ENCODE measurements at regions not wholly inside any gene's neighbourhood (a gene's known extent, or its start where the extent isn't known, plus 50 kb on each side); places are given as distances from the start of the nearest gene placed in this dataset.

- H3K4me3 ChIP-seq (ENCODE audit: low read length) = no peak overlapping the region
- DNase-seq (ENCODE audit: low read depth) = peak; percentile 4
- no peak for TF ChIP-seq CTCF (IDR thresholded peaks at IDR 0.05; ENCODE audit: insufficient read depth, low read depth, low read length, missing control alignments)
These were observed 329.8 kb upstream of the SEMA3D start for GRCh38 chr7:85516675-85517074.

GRCh38 chr7:85512790-85513189, 325.9 kb upstream of the SEMA3D start:
- no peak overlapping the region for H3K4me3 ChIP-seq (ENCODE audit: low read length)
- TF ChIP-seq CTCF (IDR thresholded peaks at IDR 0.05; ENCODE audit: insufficient read depth, low read depth, low read length, missing control alignments) = no peak
- DNase-seq (ENCODE audit: low read depth) = no peak

- no peak for TF ChIP-seq CTCF (IDR thresholded peaks at IDR 0.05; ENCODE audit: insufficient read depth, low read depth, low read length, missing control alignments)
- no peak overlapping the region for H3K4me3 ChIP-seq (ENCODE audit: low read length)
- DNase-seq (ENCODE audit: low read depth) = no peak
These were observed 323.4 kb upstream of the SEMA3D start for GRCh38 chr7:85510287-85510686.

- TF ChIP-seq CTCF (IDR thresholded peaks at IDR 0.05; ENCODE audit: insufficient read depth, low read depth, low read length, missing control alignments) = no peak
- no peak overlapping the region for H3K4me3 ChIP-seq (ENCODE audit: low read length)
- no peak for DNase-seq (ENCODE audit: low read depth)
These were observed 322.6 kb upstream of the SEMA3D start for GRCh38 chr7:85509476-85509875.

- no peak for TF ChIP-seq CTCF (IDR thresholded peaks at IDR 0.05; ENCODE audit: insufficient read depth, low read depth, low read length, missing control alignments)
- no peak overlapping the region for H3K4me3 ChIP-seq (ENCODE audit: low read length)
- DNase-seq (ENCODE audit: low read depth) = peak; percentile 34
These were observed 322.0 kb upstream of the SEMA3D start for GRCh38 chr7:85508642-85509410.

GRCh38 chr7:85498031-85498430, 311.2 kb upstream of the SEMA3D start:
- DNase-seq (ENCODE audit: low read depth) = no peak
- H3K4me3 ChIP-seq (ENCODE audit: low read length) = no peak overlapping the region
- TF ChIP-seq CTCF (IDR thresholded peaks at IDR 0.05; ENCODE audit: insufficient read depth, low read depth, low read length, missing control alignments) = no peak

GRCh38 chr7:85489498-85489897, 302.6 kb upstream of the SEMA3D start:
- no peak overlapping the region for H3K4me3 ChIP-seq (ENCODE audit: low read length)
- DNase-seq (ENCODE audit: low read depth) = peak; percentile 22
- no peak for TF ChIP-seq CTCF (IDR thresholded peaks at IDR 0.05; ENCODE audit: insufficient read depth, low read depth, low read length, missing control alignments)

Measured in epithelial cell of esophagus (primary cell).